A172 (cell line): ENCODE measurements at regions not wholly inside any gene's neighbourhood (a gene's known extent, or its start where the extent isn't known, plus 50 kb on each side); places are given as distances from the start of the nearest gene placed in this dataset.
"Not testable (repeated sequence)": the region's sequence is repeated elsewhere in the genome, so short reads cannot be mapped to it uniquely, and the experiment has no call there.

Experiments
- DNase-seq: peaks from one replicate; pipeline ENCODE4 v3.0.0-alpha.2; 2015; ENCODE audit warnings: low spot score

- DNase-seq, result no peak
Measured at GRCh38 chr4:170705907-170706306, 616.2 kb upstream of the AADAT start.

- DNase-seq, result no peak
Measured at GRCh38 chr4:170700064-170700463, 610.3 kb upstream of the AADAT start.

- no peak for DNase-seq
Measured at GRCh38 chr4:170698334-170698733, 608.6 kb upstream of the AADAT start.

- DNase-seq, result no peak
Measured at GRCh38 chr4:170697845-170698244, 608.1 kb upstream of the AADAT start.

GRCh38 chr4:170697045-170697444, 607.3 kb upstream of the AADAT start:
- no peak for DNase-seq

GRCh38 chr4:170691168-170691567, 601.4 kb upstream of the AADAT start:
- no peak for DNase-seq

- no peak for DNase-seq
Measured at GRCh38 chr4:170687751-170688150, 598.0 kb upstream of the AADAT start.

GRCh38 chr4:170685701-170686100, 595.9 kb upstream of the AADAT start:
- not testable (repeated sequence) for DNase-seq

- DNase-seq, result no peak
Measured at GRCh38 chr4:170682558-170683294, 593.0 kb upstream of the AADAT start.

GRCh38 chr4:170682087-170682486, 592.3 kb upstream of the AADAT start:
- DNase-seq, result not testable (repeated sequence)

GRCh38 chr4:170675568-170676262, 586.0 kb upstream of the AADAT start:
- peak; percentile 55 for DNase-seq

GRCh38 chr4:170674176-170674575, 584.4 kb upstream of the AADAT start:
- peak; percentile 16 for DNase-seq

- peak; percentile 50 for DNase-seq
Measured at GRCh38 chr4:170672381-170672965, 582.7 kb upstream of the AADAT start.

GRCh38 chr4:170671171-170671570, 581.4 kb upstream of the AADAT start:
- DNase-seq, result no peak

- no peak for DNase-seq
Measured at GRCh38 chr4:170667814-170668213, 578.1 kb upstream of the AADAT start.

GRCh38 chr4:170666909-170667308, 577.2 kb upstream of the AADAT start:
- DNase-seq, result no peak

GRCh38 chr4:170662250-170662649, 572.5 kb upstream of the AADAT start:
- peak; percentile 30 for DNase-seq

- no peak for DNase-seq
Measured at GRCh38 chr4:170657761-170658160, 568.0 kb upstream of the AADAT start.

- DNase-seq, result no peak
Measured at GRCh38 chr4:170656506-170656905, 566.8 kb upstream of the AADAT start.

- no peak for DNase-seq
Measured at GRCh38 chr4:170652571-170652970, 562.8 kb upstream of the AADAT start.

GRCh38 chr4:170651786-170652185, 562.0 kb upstream of the AADAT start:
- DNase-seq, result no peak

GRCh38 chr4:170627418-170627817, 537.7 kb upstream of the AADAT start:
- DNase-seq, result no peak

- no peak for DNase-seq
Measured at GRCh38 chr4:170623899-170624298, 534.1 kb upstream of the AADAT start.
